ENCODE measurements at regions not wholly inside any gene's neighbourhood (a gene's known extent, or its start where the extent isn't known, plus 50 kb on each side); places are given as distances from the start of the nearest gene placed in this dataset.

DNA sequence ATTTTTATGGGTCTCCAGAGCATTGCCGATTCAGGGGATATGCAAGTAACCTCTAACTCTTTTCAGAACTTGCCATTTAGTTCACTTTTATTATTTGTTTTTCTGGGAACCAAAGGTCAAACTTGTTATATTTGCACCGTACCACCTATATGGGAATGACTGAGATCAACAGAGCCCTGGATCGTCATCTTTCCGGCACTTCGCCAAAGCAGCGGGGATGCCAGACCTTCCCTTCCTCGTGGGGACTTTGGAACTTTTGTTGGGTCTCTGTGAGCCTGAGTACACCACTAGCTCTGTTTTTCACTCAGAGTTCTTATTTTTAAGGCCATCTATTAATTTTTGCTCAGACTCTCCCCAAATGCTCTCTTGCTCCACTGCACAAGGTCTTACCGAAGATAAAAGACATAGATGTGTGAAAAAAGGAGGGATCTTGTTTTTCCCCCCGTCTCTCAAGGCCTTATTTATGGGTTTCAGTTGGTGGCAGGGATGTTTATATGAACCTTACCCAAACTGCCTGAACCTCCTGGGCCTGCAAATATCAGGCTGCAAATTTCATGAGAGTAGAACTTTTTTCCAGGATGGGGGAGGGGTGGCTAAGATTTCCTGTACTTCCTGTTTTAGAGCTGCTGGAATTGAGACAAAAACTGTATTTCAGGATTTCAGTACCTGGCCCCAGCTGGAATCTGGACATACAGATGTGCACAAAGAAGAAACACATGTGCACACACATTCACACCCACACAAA is 350.3 kb downstream of the HRH4 start:
- no peak for TF ChIP-seq TAF1 (IDR thresholded peaks at IDR 0.05; ENCODE audit: borderline replicate concordance, low read depth, low read length)
- no peak for TF ChIP-seq POLR2A (IDR thresholded peaks at IDR 0.05; ENCODE audit: low read depth, low read length)
- no peak for TF ChIP-seq POLR2AphosphoS5 (IDR thresholded peaks at IDR 0.05; ENCODE audit: low read depth, low read length)
